Loucy (cell line): ENCODE measurements at regions not wholly inside any gene's neighbourhood (a gene's known extent, or its start where the extent isn't known, plus 50 kb on each side); places are given as distances from the start of the nearest gene placed in this dataset.
"Not testable (repeated sequence)": the region's sequence is repeated elsewhere in the genome, so short reads cannot be mapped to it uniquely, and the experiment has no call there.

Source experiments
- H2AFZ ChIP-seq: fragments of 200-600 bp; sonication (generic); 2 replicates; pipeline ENCODE4 v1.6.0; 2016; ENCODE audit warnings: antibody characterized with exemption, mild to moderate bottlenecking, low read length, moderate library complexity
- H3F3A ChIP-seq: fragments of 200-600 bp; 2 replicates; pipeline ENCODE4 v1.6.0; 2016; ENCODE audit warnings: antibody characterized with exemption, low read depth, mild to moderate bottlenecking
- H3K27me3 ChIP-seq: fragments of 200-600 bp; sonication (generic); 2 replicates; pipeline ENCODE4 v1.6.1; 2014; ENCODE audit warnings: low read length, mild to moderate bottlenecking; ENCODE audit not compliant: insufficient read depth, poor library complexity, severe bottlenecking
- H3K36me3 ChIP-seq: fragments of 200-600 bp; sonication (generic); 2 replicates; pipeline ENCODE4 v1.6.1; 2016; ENCODE audit warnings: low read length; ENCODE audit not compliant: insufficient read depth
- H3K4me1 ChIP-seq: fragments of 200-600 bp; sonication (generic); 2 replicates; pipeline ENCODE4 v1.5.1; 2014; ENCODE audit warnings: low read length, mild to moderate bottlenecking; ENCODE audit not compliant: insufficient read depth, poor library complexity, severe bottlenecking
- H3K4me2 ChIP-seq: fragments of 200-600 bp; sonication (generic); 2 replicates; pipeline ENCODE4 v1.6.0; 2014; ENCODE audit warnings: antibody characterized with exemption, low read length, low read depth, mild to moderate bottlenecking; ENCODE audit not compliant: poor library complexity, severe bottlenecking
- H3K4me3 ChIP-seq: fragments of 200-600 bp; sonication (generic); 2 replicates; pipeline ENCODE4 v1.5.1; 2014; ENCODE audit warnings: low read length, mild to moderate bottlenecking, mixed read lengths; ENCODE audit not compliant: poor library complexity, severe bottlenecking
- H3K79me2 ChIP-seq: fragments of 200-600 bp; sonication (generic); 2 replicates; pipeline ENCODE4 v1.6.1; 2014; ENCODE audit warnings: low read length; ENCODE audit not compliant: insufficient read depth
- H3K9ac ChIP-seq: fragments of 200-600 bp; sonication (generic); 2 replicates; pipeline ENCODE4 v1.6.0; 2014; ENCODE audit warnings: mild to moderate bottlenecking, low read depth, low read length, moderate library complexity; ENCODE audit not compliant: poor library complexity, severe bottlenecking
- H3K9me2 ChIP-seq: fragments of 200-600 bp; sonication (generic); replicated peaks from 2 replicates; pipeline ENCODE4 v1.6.1; 2016; ENCODE audit warnings: low read depth, low read length, mixed read lengths
- H3K9me3 ChIP-seq: fragments of 200-600 bp; sonication (generic); 2 replicates; pipeline ENCODE4 v1.6.1; 2014; ENCODE audit warnings: mild to moderate bottlenecking, antibody characterized with exemption, low read length, low read depth; ENCODE audit not compliant: insufficient read depth
- H4K20me1 ChIP-seq: fragments of 200-600 bp; sonication (generic); 2 replicates; pipeline ENCODE4 v1.6.0; 2014; ENCODE audit warnings: antibody characterized with exemption, low read length, mild to moderate bottlenecking; ENCODE audit not compliant: insufficient read depth, poor library complexity, severe bottlenecking
- CTCF ChIP-seq: fragments of 200-600 bp; sonication (generic); conservative IDR thresholded peaks from 2 replicates; pipeline ENCODE4 v1.5.1; 2014; ENCODE audit warnings: mild to moderate bottlenecking, antibody characterized with exemption, low read length
- EZH2phosphoT487 ChIP-seq: fragments of 200-600 bp; IDR thresholded peaks from 2 replicates; pipeline ENCODE4 v1.6.1; 2018; ENCODE audit warnings: antibody characterized with exemption, mild to moderate bottlenecking, moderate library complexity, borderline replicate concordance

DNA sequence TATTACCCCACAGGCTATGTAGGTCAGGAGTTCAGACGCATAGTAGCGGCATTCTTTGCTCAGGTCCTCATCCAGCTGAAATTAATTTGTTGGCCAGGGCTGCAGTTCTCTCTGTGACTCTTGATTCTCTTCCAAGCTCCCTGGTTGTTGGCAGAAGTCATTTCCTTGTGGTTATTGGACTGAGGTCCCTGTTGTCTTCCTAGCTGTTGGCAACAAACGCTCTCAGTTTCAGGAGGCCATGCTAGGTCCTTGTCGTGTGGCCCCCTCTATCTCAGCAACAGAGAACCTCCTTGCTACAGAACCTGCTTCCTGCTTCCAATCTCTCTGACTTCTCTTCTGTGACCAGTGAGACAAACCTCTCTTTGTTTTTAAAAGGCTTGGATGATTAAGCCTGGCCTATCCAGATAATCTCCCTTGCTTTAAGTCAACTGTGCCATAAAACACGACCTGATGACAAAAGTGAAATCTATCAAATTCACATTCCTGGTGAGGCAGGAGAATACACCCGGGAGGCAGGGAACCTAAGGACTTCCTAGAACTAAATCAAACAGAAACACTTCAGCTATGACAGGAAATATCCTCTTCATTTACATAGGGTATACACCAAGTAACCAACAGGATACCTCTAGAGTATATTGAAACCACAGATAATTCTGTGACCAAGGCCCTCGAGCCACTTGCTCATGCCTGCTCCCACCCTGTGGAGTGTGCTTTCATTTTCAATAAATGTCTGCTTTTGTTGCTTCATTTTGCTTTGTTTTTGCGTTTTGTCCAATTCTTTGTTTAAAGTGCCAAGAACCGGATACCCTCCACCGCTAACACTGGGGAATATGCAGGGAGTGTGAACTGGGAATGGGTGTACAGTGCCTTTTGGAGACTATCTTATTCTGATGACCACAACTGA lies 196.0 kb downstream of the BTBD3 start:
- Histone ChIP-seq H3K9me3 (no peaks in the 10 kb centered on the region), H3K9ac (peak overlapping the region; percentile 4), H3K4me3 (peak overlapping the region; percentile 23), H2AFZ (peak overlapping the region; percentile 47), H3F3A (no peaks in the 10 kb centered on the region), H3K36me3 (no peaks in the 10 kb centered on the region), H3K4me1 (peaks cover 13% of the 10 kb centered on the region), H3K79me2 (no peaks in the 10 kb centered on the region), H3K27me3 (no peaks in the 10 kb centered on the region), H3K9me2 (no peaks in the 10 kb centered on the region), H3K4me2 (peak overlapping the region; percentile 53), H4K20me1 (no peaks in the 10 kb centered on the region)
- TF ChIP-seq CTCF (no peak), EZH2phosphoT487 (no peak)

GRCh38 chr20:12129114-12129513 lies 211.4 kb downstream of the BTBD3 start:
- not testable (repeated sequence) for H3K9ac ChIP-seq

GRCh38 chr20:12129532-12129931 lies 211.8 kb downstream of the BTBD3 start:
- not testable (repeated sequence) for H3K9ac ChIP-seq, H3F3A ChIP-seq, H3K79me2 ChIP-seq, H4K20me1 ChIP-seq, H3K4me3 ChIP-seq, H3K4me1 ChIP-seq, H3K27me3 ChIP-seq, H3K4me2 ChIP-seq, H2AFZ ChIP-seq, H3K9me2 ChIP-seq, H3K36me3 ChIP-seq, H3K9me3 ChIP-seq

More at GRCh38 chr20:12129114-12129513, 211.4 kb downstream of the BTBD3 start:
- not testable (repeated sequence) for H3F3A ChIP-seq, H3K9me2 ChIP-seq, H3K4me3 ChIP-seq, H3K79me2 ChIP-seq, H4K20me1 ChIP-seq, H2AFZ ChIP-seq, H3K4me2 ChIP-seq, H3K9me3 ChIP-seq, H3K4me1 ChIP-seq, H3K27me3 ChIP-seq, H3K36me3 ChIP-seq

DNA sequence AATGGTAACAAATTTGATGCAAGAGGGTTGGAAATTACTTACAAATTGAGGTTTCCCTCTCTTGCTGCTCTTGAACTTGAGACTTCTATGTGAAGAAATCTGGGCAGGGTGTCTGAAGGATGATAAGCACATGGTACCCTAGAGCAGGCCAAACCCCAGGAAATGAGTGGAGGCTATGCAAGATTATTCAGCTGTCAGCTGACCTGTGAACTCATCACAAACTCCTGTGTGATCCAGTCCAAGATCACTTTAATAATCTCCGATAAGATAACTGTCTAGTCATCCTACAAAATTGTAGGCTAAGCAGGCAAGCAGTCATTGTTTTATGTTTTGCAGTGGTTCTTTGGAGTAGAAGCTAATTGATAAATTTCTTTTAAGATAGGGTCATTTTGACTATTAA lies 213.1 kb downstream of the BTBD3 start:
- Histone ChIP-seq H2AFZ (no peak overlapping the region), H3K79me2 (no peaks in the 10 kb centered on the region), H3K27me3 (no peaks in the 10 kb centered on the region), H3K4me3 (no peak overlapping the region), H3K9me3 (no peaks in the 10 kb centered on the region), H3K4me2 (no peak overlapping the region), H3K36me3 (no peaks in the 10 kb centered on the region), H3K9ac (no peak overlapping the region), H3K4me1 (no peaks in the 10 kb centered on the region), H3F3A (no peaks in the 10 kb centered on the region), H3K9me2 (no peaks in the 10 kb centered on the region), H4K20me1 (no peaks in the 10 kb centered on the region)
- TF ChIP-seq CTCF (no peak), EZH2phosphoT487 (no peak)
